NCI-H748 treated with DMSO at 0.1 percent for 48 hours (cell line): ENCODE measurements at regions not wholly inside any gene's neighbourhood (a gene's known extent, or its start where the extent isn't known, plus 50 kb on each side); places are given as distances from the start of the nearest gene placed in this dataset.
A peak's percentile ranks its signal among the peaks of the same experiment; 100 is the strongest.
"Not testable (repeated sequence)": the region's sequence is repeated elsewhere in the genome, so short reads cannot be mapped to it uniquely, and the experiment has no call there.

ENCODE experiments used
- DNase-seq: peaks from one replicate; lab custom pipeline; 2025; lab: John Stamatoyannopoulos, UW

GRCh38 chr18:78283425-78283824 lies 696.2 kb upstream of the SALL3 start:
- not testable (repeated sequence) for DNase-seq

DNA sequence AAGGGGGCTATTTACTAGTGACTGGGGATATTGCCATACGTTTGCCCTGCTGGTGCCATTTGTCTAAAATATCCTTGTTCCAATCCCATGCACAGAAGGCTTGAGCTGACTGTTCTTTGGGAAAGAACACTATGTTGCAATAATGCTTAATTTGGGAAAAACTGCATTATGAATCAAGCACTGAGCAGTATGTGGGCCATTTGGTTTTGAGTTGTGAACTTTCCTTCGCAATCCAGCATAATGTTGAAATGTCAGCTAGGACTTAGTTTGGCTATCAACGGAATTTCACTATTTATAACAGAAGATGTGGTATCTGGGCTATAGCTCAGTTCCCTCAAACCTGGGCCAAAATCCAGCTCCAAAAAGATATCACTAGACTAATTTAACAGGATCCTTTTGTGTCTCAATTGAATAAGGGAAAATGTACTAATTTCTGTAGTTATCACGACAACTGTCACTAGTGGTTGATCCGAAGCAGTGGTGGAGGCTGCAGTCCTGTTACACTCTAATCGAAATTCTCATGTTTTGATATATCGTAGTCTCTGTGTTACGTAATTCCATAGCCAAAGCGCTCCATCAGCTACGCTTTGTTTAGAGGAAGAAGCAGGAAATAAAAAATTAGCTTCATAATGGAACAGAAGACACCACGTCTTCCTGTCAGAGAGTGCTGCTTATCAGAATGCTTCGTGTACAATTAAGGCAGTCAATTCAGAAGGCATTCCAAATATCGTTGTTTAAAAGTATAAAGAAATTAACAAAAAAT lies 686.8 kb upstream of the SALL3 start:
- peak; percentile 67 for DNase-seq

- DNase-seq: peak; percentile 83
Measured at GRCh38 chr18:78293540-78293939, 686.1 kb upstream of the SALL3 start.

DNA sequence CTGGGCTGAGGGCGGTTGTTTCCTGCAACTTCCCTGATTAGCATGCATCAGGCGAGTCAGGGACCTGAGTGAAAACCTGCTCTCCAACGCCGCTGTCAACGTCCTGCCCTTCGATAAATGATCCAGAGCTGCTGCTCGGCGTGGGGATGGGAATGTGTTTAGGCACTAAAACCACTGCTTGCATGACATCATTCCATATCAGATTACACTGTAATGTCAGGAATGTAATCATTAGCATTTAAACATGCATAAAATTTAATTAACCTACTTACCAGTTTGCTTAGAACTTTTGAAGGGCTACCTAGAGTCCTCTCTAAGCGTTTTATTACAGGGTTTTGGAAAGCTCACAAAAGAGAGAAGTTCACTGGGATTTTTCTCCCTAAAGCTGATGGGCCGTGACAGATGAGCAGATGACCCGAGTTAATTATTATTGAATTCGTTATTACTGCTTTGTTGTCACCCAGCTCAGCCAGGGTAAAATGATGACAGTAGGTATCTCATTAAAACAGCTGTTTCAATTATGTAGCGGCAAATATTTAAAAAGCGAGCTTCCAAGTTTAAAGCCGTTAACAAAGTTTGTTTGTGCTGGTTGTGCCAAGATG lies 685.6 kb upstream of the SALL3 start:
- DNase-seq: peak; percentile 83

DNA sequence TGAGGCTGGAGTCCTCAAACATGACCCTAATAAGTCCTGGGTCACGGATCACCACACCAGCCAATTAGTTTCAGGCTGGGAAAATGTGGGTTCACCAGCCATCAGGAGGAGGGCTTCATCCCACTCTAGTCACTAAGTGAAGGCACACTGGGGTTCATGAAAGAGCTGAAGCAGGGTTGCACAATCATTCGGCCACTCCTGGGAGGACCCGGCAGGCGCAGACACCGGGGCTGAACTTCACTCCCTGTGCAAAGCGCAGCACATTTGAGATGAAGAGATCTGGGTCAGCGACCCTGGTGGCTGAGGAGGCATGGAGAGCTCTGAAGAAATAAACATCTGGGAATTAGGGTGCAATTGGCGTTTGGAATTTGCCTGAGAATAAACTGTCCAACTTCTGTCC lies 684.4 kb upstream of the SALL3 start:
- DNase-seq: no peak

DNA sequence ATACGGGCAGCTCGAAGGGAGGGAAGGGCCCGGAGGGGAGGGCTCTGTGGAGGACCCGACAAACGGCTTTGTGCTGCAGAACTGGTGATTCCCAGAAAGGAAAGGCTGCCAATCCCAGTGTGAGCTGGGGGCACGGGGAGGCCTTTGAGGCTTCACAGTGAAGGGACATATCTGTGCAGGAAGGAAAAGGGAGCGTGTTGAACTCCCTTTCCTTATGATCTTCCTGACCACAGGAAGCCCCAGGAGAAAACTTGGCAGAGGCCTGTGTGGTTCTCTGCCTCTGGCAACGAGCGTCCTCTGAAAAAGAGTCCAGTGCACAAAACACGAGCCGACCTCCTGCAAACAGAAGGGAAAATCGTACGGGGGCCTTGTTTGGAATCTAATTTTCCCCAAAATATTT lies 683.5 kb upstream of the SALL3 start:
- no peak for DNase-seq

GRCh38 chr18:78297048-78297447 lies 682.6 kb upstream of the SALL3 start:
- DNase-seq: no peak

DNA sequence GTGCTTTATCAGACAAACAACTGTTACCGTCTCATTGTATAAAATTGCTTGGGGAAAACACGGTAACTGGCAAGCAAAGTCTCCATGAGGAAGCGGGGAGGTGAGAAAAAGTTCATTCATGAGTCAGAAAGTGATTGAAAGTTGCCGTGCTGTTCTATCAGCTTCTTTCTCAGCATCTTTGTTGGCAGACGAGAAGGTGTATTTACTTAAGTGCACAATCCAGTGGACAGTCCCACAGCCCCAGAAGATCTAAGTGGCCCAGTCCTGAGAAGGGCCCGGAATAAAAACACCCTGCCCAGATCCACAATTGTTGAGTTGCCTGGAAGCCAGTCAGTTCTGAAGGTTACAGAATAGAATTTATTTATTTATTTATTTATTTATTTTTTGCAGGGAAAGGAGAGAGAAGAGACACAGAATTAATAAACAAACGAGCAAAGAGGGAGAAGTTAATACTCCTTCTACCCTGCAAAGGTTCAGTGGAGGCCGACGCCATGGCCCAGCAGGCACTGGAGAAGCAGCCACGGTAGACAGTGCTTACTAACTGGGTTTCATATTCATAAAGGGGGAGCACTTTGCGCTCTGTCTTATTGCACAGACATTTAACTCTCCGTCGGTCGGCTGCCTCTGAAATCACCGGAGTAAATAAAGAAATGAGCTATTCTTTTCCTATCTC lies 676.0 kb upstream of the SALL3 start:
- no peak for DNase-seq

- no peak for DNase-seq
Measured at GRCh38 chr18:78304192-78305164, 675.1 kb upstream of the SALL3 start.

DNA sequence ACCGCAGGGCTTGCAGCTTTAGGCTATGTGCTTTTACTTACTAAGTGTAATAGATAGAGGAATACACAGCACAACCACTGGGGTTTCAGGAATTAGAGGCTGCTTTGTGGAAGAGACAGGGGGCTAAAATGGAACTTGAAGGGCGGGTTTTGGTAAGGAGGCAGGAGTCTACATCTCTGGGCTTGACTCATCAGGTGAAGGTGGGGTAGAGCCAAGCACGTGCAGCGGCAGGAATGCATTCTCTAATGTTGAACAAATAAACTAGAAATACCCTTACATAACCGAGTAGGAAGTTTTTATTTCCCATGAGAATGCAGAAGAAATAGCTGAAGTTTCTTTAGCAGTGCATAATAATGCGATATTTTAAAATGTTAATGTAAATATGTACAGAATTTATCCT lies 673.8 kb upstream of the SALL3 start:
- no peak for DNase-seq

DNA sequence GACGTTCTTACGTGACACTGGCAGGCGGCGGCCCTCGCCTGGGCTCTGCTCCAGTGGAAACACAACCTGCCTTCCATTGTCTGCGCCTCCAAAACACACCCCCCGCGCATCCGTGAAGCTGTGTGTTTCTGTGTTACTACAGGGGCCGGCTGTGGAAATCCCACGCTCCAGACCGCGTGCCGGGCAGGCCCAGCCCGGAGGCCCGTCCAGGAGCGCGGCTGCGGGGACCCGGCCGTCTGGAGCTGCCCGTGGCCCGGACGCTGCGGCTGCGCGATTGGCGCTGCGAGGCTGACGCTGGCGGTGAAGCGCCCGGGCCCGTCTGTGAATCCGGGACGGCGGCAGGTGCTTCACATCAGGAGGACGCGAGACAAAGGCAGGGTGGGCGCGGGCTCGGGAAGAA lies 670.3 kb upstream of the SALL3 start:
- no peak for DNase-seq

DNA sequence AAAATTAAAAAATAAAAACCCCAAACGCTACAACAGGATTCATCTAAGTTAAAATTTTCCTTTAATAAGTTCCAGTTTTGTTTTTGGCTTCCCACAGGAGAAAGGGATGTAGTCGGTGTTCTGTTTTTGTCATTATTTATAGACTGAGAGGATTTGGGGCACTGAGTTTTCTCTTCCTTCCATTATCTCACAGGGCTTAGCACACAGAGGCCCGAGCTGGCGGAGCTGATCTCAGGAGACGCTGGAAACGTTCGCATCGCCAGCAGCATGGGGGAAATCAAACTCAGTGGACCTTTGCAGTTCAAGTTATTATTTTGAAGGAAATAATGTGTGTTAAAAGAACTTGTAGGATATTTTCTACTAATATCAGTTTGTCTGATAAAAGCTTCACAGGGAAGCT lies 669.7 kb upstream of the SALL3 start:
- no peak for DNase-seq

DNA sequence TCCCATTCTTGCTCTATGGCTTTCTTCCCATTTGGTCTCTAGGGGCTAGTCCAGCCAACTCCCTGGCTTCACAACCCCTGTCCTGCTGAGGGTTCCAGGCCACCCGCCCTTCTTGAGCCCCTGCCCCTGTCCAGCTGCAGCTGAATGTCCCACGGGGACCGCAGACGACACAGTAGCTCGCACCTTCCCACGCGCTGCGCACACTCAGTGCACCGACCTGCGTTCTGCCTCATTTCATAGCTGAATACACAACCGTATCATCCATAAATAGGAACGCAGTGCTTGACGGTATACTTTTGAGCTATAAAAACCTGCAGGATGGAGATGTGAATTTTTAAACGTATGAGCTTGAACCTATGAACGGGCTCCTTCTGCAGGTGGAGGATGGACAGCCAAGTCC lies 660.4 kb upstream of the SALL3 start:
- no peak for DNase-seq

DNA sequence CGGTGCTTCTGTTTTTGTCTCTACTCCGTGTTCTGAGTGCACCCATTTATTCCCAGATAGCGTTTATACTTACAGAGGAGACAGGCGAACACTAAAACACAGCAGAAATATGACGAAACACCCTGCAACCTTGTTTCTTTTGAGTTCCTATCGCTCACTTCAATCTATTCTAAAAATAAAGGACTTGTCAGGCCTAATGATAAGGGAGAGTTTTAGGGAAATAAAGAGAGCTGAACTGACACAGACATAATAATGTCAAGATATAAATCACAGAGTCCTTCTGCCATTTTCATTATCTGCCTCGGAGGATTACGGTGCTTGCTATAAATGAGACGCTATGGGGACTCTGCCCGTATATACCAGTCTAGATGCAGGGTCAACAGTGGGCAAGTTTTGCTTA lies 659.7 kb upstream of the SALL3 start:
- DNase-seq: no peak

- DNase-seq: no peak
Measured at GRCh38 chr18:78321402-78321801, 658.2 kb upstream of the SALL3 start.

- DNase-seq: no peak
Measured at GRCh38 chr18:78323453-78324197, 656.0 kb upstream of the SALL3 start.

DNA sequence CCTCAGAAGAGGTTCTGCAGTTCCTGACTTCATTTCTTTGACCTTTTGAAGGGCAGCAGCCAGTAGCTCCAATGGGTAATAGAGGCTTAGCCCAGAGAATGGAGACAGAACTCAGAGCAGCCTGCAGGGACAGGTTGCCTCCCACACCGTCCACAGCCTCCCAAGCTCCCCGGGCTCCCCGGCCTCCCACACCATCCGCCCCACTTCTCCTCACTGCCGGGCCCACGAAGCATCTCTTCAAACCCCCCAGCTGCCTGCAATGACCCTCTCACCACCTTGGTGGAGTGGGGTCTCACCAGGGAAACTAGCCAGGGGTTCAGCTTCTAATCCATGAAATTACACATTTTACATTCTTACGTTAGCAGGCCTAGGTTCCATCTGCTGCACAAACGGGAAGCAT lies 652.0 kb upstream of the SALL3 start:
- DNase-seq: no peak

DNA sequence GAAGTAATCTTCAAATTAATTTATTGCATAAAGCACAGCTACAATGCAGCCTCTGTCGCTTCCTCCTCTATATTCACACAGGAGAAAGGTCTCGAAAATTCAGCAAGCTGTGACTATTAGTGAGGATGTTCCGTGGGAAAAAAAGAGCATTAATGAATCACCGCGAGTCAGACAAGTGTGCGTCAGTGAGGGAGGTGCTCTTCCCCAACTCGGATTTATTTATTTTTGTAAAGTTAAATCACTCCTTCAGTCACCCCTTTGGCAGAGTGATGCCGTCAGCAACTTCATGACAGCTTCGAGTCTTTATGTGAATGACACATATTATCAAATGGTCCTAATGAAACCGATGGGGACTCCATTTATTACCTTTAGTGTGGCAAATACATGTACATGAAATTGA lies 648.9 kb upstream of the SALL3 start:
- no peak for DNase-seq

GRCh38 chr18:78352910-78353309 lies 626.7 kb upstream of the SALL3 start:
- no peak for DNase-seq

- no peak for DNase-seq
Measured at GRCh38 chr18:78362198-78362597, 617.4 kb upstream of the SALL3 start.

- no peak for DNase-seq
Measured at GRCh38 chr18:78363556-78364387, 615.8 kb upstream of the SALL3 start.
